GM23338 (cell line): ENCODE measurements at regions not wholly inside any gene's neighbourhood (a gene's known extent, or its start where the extent isn't known, plus 50 kb on each side); places are given as distances from the start of the nearest gene placed in this dataset.

Source experiments
- ATAC-seq: fragments of 200-7000 bp; cut with Tn5 transposase; 3 replicates; pipeline ENCODE4 v1.9.1; 2020
- DNase-seq: peaks from one replicate; pipeline ENCODE4 v3.0.0-alpha.2; 2015; ENCODE audit warnings: low spot score
- H2AFZ ChIP-seq: fragments of 200-600 bp; sonication (generic); 2 replicates; pipeline ENCODE4 v1.8.0; 2016; ENCODE audit warnings: antibody characterized with exemption, mild to moderate bottlenecking, moderate library complexity
- H3F3A ChIP-seq: fragments of 200-600 bp; sonication (generic); replicated peaks from 2 replicates; pipeline ENCODE4 v1.8.0; 2017; ENCODE audit warnings: antibody characterized with exemption, mixed run types, low read depth
- H3K27ac ChIP-seq: fragments of 200-600 bp; sonication (generic); 2 replicates; pipeline ENCODE4 v1.6.1; 2016; ENCODE audit warnings: low read depth
- H3K27me3 ChIP-seq: fragments of 200-600 bp; sonication (generic); 2 replicates; pipeline ENCODE4 v1.8.0; 2016; ENCODE audit warnings: mild to moderate bottlenecking, mixed run types, moderate library complexity; ENCODE audit not compliant: insufficient read depth
- H3K36me3 ChIP-seq: fragments of 200-600 bp; sonication (generic); 2 replicates; pipeline ENCODE4 v1.8.0; 2016; ENCODE audit warnings: mild to moderate bottlenecking; ENCODE audit not compliant: insufficient read depth
- H3K4me1 ChIP-seq: fragments of 200-600 bp; sonication (generic); 2 replicates; pipeline ENCODE4 v1.8.0; 2016; ENCODE audit warnings: mild to moderate bottlenecking, moderate library complexity; ENCODE audit not compliant: insufficient read depth
- H3K4me2 ChIP-seq: fragments of 200-600 bp; sonication (generic); 2 replicates; pipeline ENCODE4 v1.7.1; 2017; ENCODE audit warnings: mixed run types
- H3K4me3 ChIP-seq: fragments of 200-600 bp; sonication (generic); 2 replicates; pipeline ENCODE4 v1.6.1; 2016; ENCODE audit warnings: mixed run types
- H3K79me2 ChIP-seq: fragments of 200-600 bp; sonication (generic); replicated peaks from 2 replicates; pipeline ENCODE4 v1.8.0; 2017; ENCODE audit warnings: mild to moderate bottlenecking; ENCODE audit not compliant: insufficient read depth
- H3K9me2 ChIP-seq: fragments of 200-600 bp; sonication (generic); 2 replicates; pipeline ENCODE4 v1.8.0; 2017; ENCODE audit not compliant: insufficient read depth
- H4K20me1 ChIP-seq: fragments of 200-600 bp; sonication (generic); replicated peaks from 2 replicates; pipeline ENCODE4 v1.8.0; 2017; ENCODE audit warnings: mild to moderate bottlenecking; ENCODE audit not compliant: insufficient read depth
- H3K27ac Mint-ChIP-seq: 2 replicates; pipeline ENCODE4 v1.8.0; 2020; ENCODE audit warnings: inconsistent platforms, mild to moderate bottlenecking, moderate library complexity, mixed read lengths
- H3K27me3 Mint-ChIP-seq: 3 replicates; pipeline ENCODE4 v1.8.0; 2022; ENCODE audit warnings: low read depth, mild to moderate bottlenecking, moderate library complexity, mixed read lengths, inconsistent platforms; ENCODE audit not compliant: insufficient read depth, poor library complexity
- H3K36me3 Mint-ChIP-seq: 3 replicates; pipeline ENCODE4 v1.8.0; 2021; ENCODE audit warnings: low read depth, mild to moderate bottlenecking, inconsistent platforms, moderate library complexity, mixed read lengths
- H3K4me1 Mint-ChIP-seq: 3 replicates; pipeline ENCODE4 v1.8.0; 2020; ENCODE audit warnings: mild to moderate bottlenecking, inconsistent platforms, mixed read lengths
- H3K4me3 Mint-ChIP-seq: 3 replicates; pipeline ENCODE4 v1.8.0; 2021; ENCODE audit warnings: moderate library complexity, mild to moderate bottlenecking, inconsistent platforms, mixed read lengths
- H3K9me3 Mint-ChIP-seq: 3 replicates; pipeline ENCODE4 v1.8.0; 2020; ENCODE audit warnings: moderate library complexity, mild to moderate bottlenecking, inconsistent platforms, mixed read lengths
- CREB1 ChIP-seq: fragments of 250-450 bp; sonication (Bioruptor Pico); IDR thresholded peaks from 2 replicates; pipeline ENCODE4 v1.5.0; 2020; ENCODE audit warnings: low read depth, mild to moderate bottlenecking, moderate library complexity
- CTCF ChIP-seq, 2 experiments: fragments of 200-600 bp in 1 of 2; sonication (generic) in 1 of 2; conservative IDR thresholded peaks; 2 replicates each; pipeline versions ENCODE4 v1.5.1 to v1.6.1; 2016 to 2017; ENCODE audit warnings: antibody characterized with exemption in 2 of 2, low read depth in 2 of 2, mild to moderate bottlenecking in 2 of 2, moderate library complexity in 1 of 2
- ETS1 ChIP-seq: IDR thresholded peaks from 2 replicates; pipeline ENCODE4 v1.6.1; 2016; ENCODE audit warnings: antibody characterized with exemption
- EZH2 ChIP-seq: fragments of 200-600 bp; sonication (generic); IDR thresholded peaks from one replicate; pipeline ENCODE4 v1.8.0; 2017; ENCODE audit warnings: antibody characterized with exemption, mild to moderate bottlenecking, low read depth; ENCODE audit not compliant: unreplicated experiment
- EZH2phosphoT487 ChIP-seq: fragments of 200-600 bp; sonication (generic); IDR thresholded peaks from one replicate; pipeline ENCODE4 v1.8.1; 2018; ENCODE audit warnings: antibody characterized with exemption; ENCODE audit not compliant: unreplicated experiment
- JUNB ChIP-seq: IDR thresholded peaks from one replicate; pipeline ENCODE4 v1.6.1; 2016; ENCODE audit warnings: antibody characterized with exemption; ENCODE audit not compliant: unreplicated experiment
- NANOG ChIP-seq: IDR thresholded peaks from 2 replicates; pipeline ENCODE4 v1.6.1; 2016; ENCODE audit warnings: antibody characterized with exemption, borderline replicate concordance
- POLR2AphosphoS5 ChIP-seq: IDR thresholded peaks from 2 replicates; pipeline ENCODE4 v1.6.1; 2016; ENCODE audit warnings: antibody characterized with exemption, low read depth
- REST ChIP-seq: IDR thresholded peaks from one replicate; pipeline ENCODE4 v1.6.1; 2018; ENCODE audit warnings: antibody characterized with exemption; ENCODE audit not compliant: unreplicated experiment
- STAT1 ChIP-seq: IDR thresholded peaks from one replicate; pipeline ENCODE4 v1.6.1; 2016; ENCODE audit warnings: antibody characterized with exemption; ENCODE audit not compliant: unreplicated experiment
- ZNF114 ChIP-seq: fragments of 250-450 bp; sonication (Bioruptor Pico); IDR thresholded peaks from 2 replicates; pipeline ENCODE4 v1.5.0; 2020; ENCODE audit warnings: mild to moderate bottlenecking, moderate library complexity
- ZNF331 ChIP-seq: fragments of 250-450 bp; sonication (Bioruptor Pico); IDR thresholded peaks from 2 replicates; pipeline ENCODE4 v1.5.0; 2020; ENCODE audit warnings: low read depth, mild to moderate bottlenecking, moderate library complexity
- ZNF462 ChIP-seq: fragments of 250-450 bp; sonication (Bioruptor Pico); IDR thresholded peaks from 2 replicates; pipeline ENCODE4 v1.5.0; 2020; ENCODE audit warnings: mild to moderate bottlenecking, moderate library complexity

GRCh38 chr3:165669967-165670366 lies 167.3 kb downstream of the BCHE start:
- no peaks in the 10 kb centered on the region for H3K36me3 ChIP-seq
- no peak for DNase-seq
- no peak overlapping the region for H2AFZ ChIP-seq
- no peak overlapping the region for H3K4me2 ChIP-seq
- H3K4me3 Mint-ChIP-seq, result no peak overlapping the region
- H3K9me2 ChIP-seq, result no peaks in the 10 kb centered on the region
- no peaks in the 10 kb centered on the region for H3K4me1 Mint-ChIP-seq
- peaks cover 9% of the 10 kb centered on the region for H3K9me3 Mint-ChIP-seq
- H3K4me3 ChIP-seq, result no peak overlapping the region
- peaks cover 5% of the 10 kb centered on the region; the same call in 2 of the 3 replicates for H3K36me3 Mint-ChIP-seq
- no peaks in the 10 kb centered on the region for H4K20me1 ChIP-seq
- H3K27me3 ChIP-seq, result no peaks in the 10 kb centered on the region
- H3K4me1 ChIP-seq, result no peaks in the 10 kb centered on the region
- no peaks in the 10 kb centered on the region for H3K79me2 ChIP-seq
- no peak for ATAC-seq
- H3F3A ChIP-seq, result no peaks in the 10 kb centered on the region
- no peak overlapping the region for H3K27ac ChIP-seq
- peaks cover 2% of the 10 kb centered on the region for H3K27me3 Mint-ChIP-seq
- TF ChIP-seq NANOG, result no peak
- no peak for TF ChIP-seq STAT1
- no peak for TF ChIP-seq EZH2
- no peak for TF ChIP-seq ZNF114
- TF ChIP-seq ZNF462 (CRISPR knock-in tag), result no peak
- TF ChIP-seq CTCF (conservative IDR thresholded peaks at IDR 0.05; ENCODE audit: low read depth in 2 of 2), result no peak
- no peak for TF ChIP-seq ZNF331
- TF ChIP-seq CREB1, result no peak
- no peak for TF ChIP-seq ETS1
- TF ChIP-seq EZH2phosphoT487, result no peak
- no peak for TF ChIP-seq REST
- TF ChIP-seq POLR2AphosphoS5, result no peak
- TF ChIP-seq JUNB, result no peak
- no peak overlapping the region for H3K27ac Mint-ChIP-seq
